ENCODE measurements at regions not wholly inside any gene's neighbourhood (a gene's known extent, or its start where the extent isn't known, plus 50 kb on each side); places are given as distances from the start of the nearest gene placed in this dataset.

DNA sequence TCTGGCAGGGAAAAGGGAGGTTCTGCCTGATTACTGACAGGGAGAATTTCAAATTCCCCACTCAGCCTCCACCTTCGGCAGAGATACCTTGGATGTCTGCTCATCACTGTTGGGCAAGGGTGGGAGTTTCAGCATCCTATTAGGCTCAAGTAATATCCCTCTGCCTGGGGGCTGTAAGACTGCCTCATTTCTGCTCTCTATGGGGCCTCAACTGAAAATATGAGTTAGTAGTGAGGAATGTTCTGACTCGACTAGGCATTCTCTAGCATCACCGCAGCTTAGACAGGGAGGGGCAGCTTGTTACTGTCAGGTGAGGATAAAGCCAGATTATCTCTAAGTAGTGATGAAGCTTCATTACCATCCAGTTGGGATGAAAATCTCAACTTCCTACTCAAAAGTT is 87.7 kb upstream of the LRP1B start:
- TF ChIP-seq, protein P1, sequence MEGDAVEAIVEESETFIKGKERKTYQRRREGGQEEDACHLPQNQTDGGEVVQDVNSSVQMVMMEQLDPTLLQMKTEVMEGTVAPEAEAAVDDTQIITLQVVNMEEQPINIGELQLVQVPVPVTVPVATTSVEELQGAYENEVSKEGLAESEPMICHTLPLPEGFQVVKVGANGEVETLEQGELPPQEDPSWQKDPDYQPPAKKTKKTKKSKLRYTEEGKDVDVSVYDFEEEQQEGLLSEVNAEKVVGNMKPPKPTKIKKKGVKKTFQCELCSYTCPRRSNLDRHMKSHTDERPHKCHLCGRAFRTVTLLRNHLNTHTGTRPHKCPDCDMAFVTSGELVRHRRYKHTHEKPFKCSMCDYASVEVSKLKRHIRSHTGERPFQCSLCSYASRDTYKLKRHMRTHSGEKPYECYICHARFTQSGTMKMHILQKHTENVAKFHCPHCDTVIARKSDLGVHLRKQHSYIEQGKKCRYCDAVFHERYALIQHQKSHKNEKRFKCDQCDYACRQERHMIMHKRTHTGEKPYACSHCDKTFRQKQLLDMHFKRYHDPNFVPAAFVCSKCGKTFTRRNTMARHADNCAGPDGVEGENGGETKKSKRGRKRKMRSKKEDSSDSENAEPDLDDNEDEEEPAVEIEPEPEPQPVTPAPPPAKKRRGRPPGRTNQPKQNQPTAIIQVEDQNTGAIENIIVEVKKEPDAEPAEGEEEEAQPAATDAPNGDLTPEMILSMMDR (IDR thresholded peaks at IDR 0.05; ENCODE audit: low read depth, low read length, poor library complexity, severe bottlenecking), result no peak
- TF ChIP-seq EZH2phosphoT487 (IDR thresholded peaks at IDR 0.05; ENCODE audit: borderline replicate concordance, low read length), result no peak

DNA sequence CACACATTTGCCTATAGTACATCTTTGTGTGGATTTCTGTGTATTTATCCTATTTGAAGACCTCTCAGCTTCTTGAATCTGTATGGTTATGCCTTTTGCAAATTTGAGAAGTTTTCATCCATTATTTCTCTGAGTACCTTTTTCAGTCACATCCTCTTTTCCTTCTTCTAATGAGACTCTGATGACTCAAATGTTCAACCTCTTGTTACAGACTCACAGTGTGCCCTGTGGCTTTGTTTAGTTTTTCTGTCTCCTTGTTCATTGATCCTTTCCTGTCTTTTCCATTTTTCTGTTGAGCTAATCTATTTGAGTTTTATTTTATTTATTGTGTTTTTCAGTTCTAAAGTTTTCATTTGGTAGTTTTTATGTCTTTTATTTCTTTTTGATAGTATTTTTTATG is 87.0 kb upstream of the LRP1B start:
- H3K4me3 ChIP-seq (ENCODE audit: low read length), result no peak overlapping the region
- no peaks in the 10 kb centered on the region for H3K36me3 ChIP-seq (ENCODE audit: control insufficient read depth, low read length)
- H3K9me3 ChIP-seq (ENCODE audit: control insufficient read depth, insufficient read depth, low read length), result no peaks in the 10 kb centered on the region
- no peaks in the 10 kb centered on the region for H3F3A ChIP-seq (ENCODE audit: control insufficient read depth, insufficient read depth)
- H3K79me2 ChIP-seq (ENCODE audit: control insufficient read depth, low read length), result no peaks in the 10 kb centered on the region
- H3K9me2 ChIP-seq (replicated peaks; ENCODE audit: control insufficient read depth, low read length), result no peaks in the 10 kb centered on the region
- no peaks in the 10 kb centered on the region for H3K27me3 ChIP-seq (ENCODE audit: control insufficient read depth, low read length)
- no peak overlapping the region for H3K27ac ChIP-seq (ENCODE audit: low read depth, low read length)
- H4K20me1 ChIP-seq (ENCODE audit: control insufficient read depth, insufficient read depth, low read depth, low read length), result no peaks in the 10 kb centered on the region
- H3K4me2 ChIP-seq (ENCODE audit: low read length), result no peak overlapping the region
- no peak for TF ChIP-seq EZH2phosphoT487 (IDR thresholded peaks at IDR 0.05; ENCODE audit: borderline replicate concordance, low read length)
- TF ChIP-seq, protein P1 (IDR thresholded peaks at IDR 0.05; ENCODE audit: low read depth, low read length, poor library complexity, severe bottlenecking), result no peak
- no peaks in the 10 kb centered on the region for H3K4me1 ChIP-seq (ENCODE audit: control insufficient read depth, low read length)

More for the DNA sequence above, 87.7 kb upstream of the LRP1B start:
- no peaks in the 10 kb centered on the region for H3F3A ChIP-seq (ENCODE audit: control insufficient read depth, insufficient read depth)
- no peak overlapping the region for H3K4me3 ChIP-seq (ENCODE audit: low read length)
- H3K4me1 ChIP-seq (ENCODE audit: control insufficient read depth, low read length), result no peaks in the 10 kb centered on the region
- H3K9me3 ChIP-seq (ENCODE audit: control insufficient read depth, insufficient read depth, low read length), result no peaks in the 10 kb centered on the region
- H3K79me2 ChIP-seq (ENCODE audit: control insufficient read depth, low read length), result no peaks in the 10 kb centered on the region
- H4K20me1 ChIP-seq (ENCODE audit: control insufficient read depth, insufficient read depth, low read depth, low read length), result no peaks in the 10 kb centered on the region
- H3K4me2 ChIP-seq (ENCODE audit: low read length), result no peak overlapping the region
- no peak overlapping the region for H3K27ac ChIP-seq (ENCODE audit: low read depth, low read length)
- H3K27me3 ChIP-seq (ENCODE audit: control insufficient read depth, low read length), result no peaks in the 10 kb centered on the region
- H3K9me2 ChIP-seq (replicated peaks; ENCODE audit: control insufficient read depth, low read length), result no peaks in the 10 kb centered on the region
- H3K36me3 ChIP-seq (ENCODE audit: control insufficient read depth, low read length), result no peaks in the 10 kb centered on the region

DNA sequence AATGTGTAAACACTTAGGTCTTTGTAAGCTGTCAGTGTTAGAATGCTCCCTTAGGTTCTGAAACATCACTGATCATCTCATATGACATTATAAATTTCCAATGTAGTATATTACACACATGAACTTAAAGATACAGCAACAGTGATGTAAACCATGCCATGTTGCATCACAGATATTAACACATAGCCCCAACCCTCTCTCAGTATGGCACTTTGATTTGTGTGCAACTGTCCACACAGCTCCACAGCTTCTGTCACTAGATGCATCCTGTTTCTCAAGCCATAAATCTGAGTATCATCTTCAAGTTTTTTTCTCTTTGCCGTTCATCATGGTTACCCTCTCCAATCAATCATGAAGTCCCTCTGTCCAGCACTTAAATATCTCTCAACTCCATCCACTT is 69.2 kb upstream of the LRP1B start:
- Histone ChIP-seq H3K4me2 (ENCODE audit: low read length) (no peak overlapping the region), H3K27ac (ENCODE audit: low read depth, low read length) (no peak overlapping the region), H3K4me3 (ENCODE audit: low read length) (no peak overlapping the region), H3K27me3 (ENCODE audit: control insufficient read depth, low read length) (no peaks in the 10 kb centered on the region; the same call in 1 of the 2 replicates), H3K9me3 (ENCODE audit: control insufficient read depth, insufficient read depth, low read length) (no peaks in the 10 kb centered on the region), H3K9me2 (replicated peaks; ENCODE audit: control insufficient read depth, low read length) (no peaks in the 10 kb centered on the region), H3F3A (ENCODE audit: control insufficient read depth, insufficient read depth) (no peaks in the 10 kb centered on the region), H4K20me1 (ENCODE audit: control insufficient read depth, insufficient read depth, low read depth, low read length) (no peaks in the 10 kb centered on the region), H3K4me1 (ENCODE audit: control insufficient read depth, low read length) (no peaks in the 10 kb centered on the region), H3K79me2 (ENCODE audit: control insufficient read depth, low read length) (no peaks in the 10 kb centered on the region), H3K36me3 (ENCODE audit: control insufficient read depth, low read length) (no peaks in the 10 kb centered on the region)
- TF ChIP-seq, protein P1 (IDR thresholded peaks at IDR 0.05; ENCODE audit: low read depth, low read length, poor library complexity, severe bottlenecking), result no peak
- no peak for TF ChIP-seq EZH2phosphoT487 (IDR thresholded peaks at IDR 0.05; ENCODE audit: borderline replicate concordance, low read length)

Measured in DOHH2 (cell line).